Thyroid gland (tissue), 4 donors: ENCODE measurements at regions not wholly inside any gene's neighbourhood (a gene's known extent, or its start where the extent isn't known, plus 50 kb on each side); places are given as distances from the start of the nearest gene placed in this dataset.
A peak's percentile ranks its signal among the peaks of the same experiment; 100 is the strongest.
"Not testable (repeated sequence)": the region's sequence is repeated elsewhere in the genome, so short reads cannot be mapped to it uniquely, and the experiment has no call there.

ENCODE experiments used
- DNase-seq, 2 donors: peaks; one replicate each; pipeline ENCODE4 v3.0.0-alpha.2; 2019
- H3K27ac ChIP-seq, 3 donors: fragments of 200-600 bp; sonication (generic); 1 replicate in 2 of 3; 2 replicates in 1 of 3; pipeline ENCODE4 v1.5.1; 2016 to 2019; ENCODE audit warnings: mild to moderate bottlenecking in 1 of 3, moderate library complexity in 1 of 3
- H3K27me3 ChIP-seq: fragments of 200-600 bp; sonication (generic); one replicate; pipeline ENCODE4 v1.5.1; 2019
- H3K36me3 ChIP-seq, 2 donors: fragments of 200-600 bp; sonication (generic); one replicate each; pipeline ENCODE4 v1.5.1; 2016 to 2019
- H3K4me1 ChIP-seq, 2 donors: fragments of 200-600 bp; sonication (generic); one replicate each; pipeline ENCODE4 v1.5.1; 2017 to 2019
- H3K4me3 ChIP-seq, 3 donors: fragments of 200-600 bp; sonication (generic); replicated peaks in 1 of 3; 1 replicate in 2 of 3; 2 replicates in 1 of 3; pipeline ENCODE4 v1.5.1; 2016; ENCODE audit warnings: mild to moderate bottlenecking in 1 of 3
- H3K9me3 ChIP-seq: fragments of 200-600 bp; sonication (generic); one replicate; pipeline ENCODE4 v1.5.1; 2017
- CTCF ChIP-seq, 6 experiments: fragments of 200-600 bp in 3 of 6; fragments of 450-650 bp in 3 of 6; sonication (generic) in 3 of 6; IDR thresholded peaks; one replicate each; pipeline ENCODE4 v1.5.1; 2016 to 2019; ENCODE audit warnings: antibody characterized with exemption in 6 of 6, mild to moderate bottlenecking in 2 of 6, inconsistent platforms in 1 of 6, moderate library complexity in 1 of 6
- POLR2A ChIP-seq, 2 donors: fragments of 450-650 bp; IDR thresholded peaks; one replicate each; pipeline ENCODE4 v1.6.1; 2017; ENCODE audit warnings: antibody characterized with exemption in 2 of 2, mild to moderate bottlenecking in 2 of 2, moderate library complexity in 1 of 2
- WGBS, 2 donors: methylation state at CpG; one replicate each; pipeline ENCODE4 v1.1.5; 2017; 5-methylcytosine and 5-hydroxymethylcytosine counted together
- intact Hi-C: fragments of 100-400 bp; cut with DNase I; formaldehyde crosslinking; loops from one replicate; pipeline ENCODE4 v1.15.1; 2023

GRCh38 chr14:44732144-44732543 is 225.1 kb upstream of the FSCB start:
- no peak overlapping the region for H3K4me3 ChIP-seq
- H3K27ac ChIP-seq = no peak overlapping the region
- TF ChIP-seq POLR2A (IDR thresholded peaks at IDR 0.05) = no peak
- TF ChIP-seq CTCF (IDR thresholded peaks at IDR 0.05) = no peak
- intact Hi-C loops = no loop called here
- H3K27me3 ChIP-seq = no peaks in the 10 kb centered on the region
- H3K9me3 ChIP-seq = no peaks in the 10 kb centered on the region
- no peak for DNase-seq
- H3K36me3 ChIP-seq = no peaks in the 10 kb centered on the region
- peaks cover 0 to 6% of the 10 kb centered on the region in 2 donors for H3K4me1 ChIP-seq

DNA sequence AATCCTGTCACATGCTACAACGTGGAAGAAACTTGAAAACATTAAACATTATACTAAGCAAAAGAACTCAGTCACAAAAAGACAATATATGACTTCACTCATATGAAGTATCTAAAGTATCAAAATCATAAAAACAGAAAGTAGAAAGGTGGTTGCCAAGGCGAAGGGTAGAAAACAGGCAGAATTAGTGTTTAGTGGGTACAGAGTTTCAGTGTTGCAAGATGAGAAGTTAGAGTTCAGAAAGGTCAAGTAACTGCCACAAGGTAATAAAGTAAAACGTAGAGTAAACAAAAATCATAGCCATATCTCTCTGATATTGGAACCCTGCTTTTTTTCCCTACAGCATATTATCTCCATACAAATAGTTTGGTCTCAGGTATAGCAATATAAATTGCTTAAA is 223.8 kb upstream of the FSCB start:
- WGBS, 2 donors = 86 to 88% methylated on average over 3 of the region's 3 CpGs
- Histone ChIP-seq H3K27ac (no peak overlapping the region), H3K27me3 (no peaks in the 10 kb centered on the region), H3K36me3 (no peaks in the 10 kb centered on the region), H3K9me3 (no peaks in the 10 kb centered on the region), H3K4me3 (no peak overlapping the region), H3K4me1 (peaks cover 0 to 6% of the 10 kb centered on the region in 2 donors)
- TF ChIP-seq CTCF (IDR thresholded peaks at IDR 0.05) (no peak), POLR2A (IDR thresholded peaks at IDR 0.05) (no peak)
- intact Hi-C loops = no loop called here
- DNase-seq = no peak

DNA sequence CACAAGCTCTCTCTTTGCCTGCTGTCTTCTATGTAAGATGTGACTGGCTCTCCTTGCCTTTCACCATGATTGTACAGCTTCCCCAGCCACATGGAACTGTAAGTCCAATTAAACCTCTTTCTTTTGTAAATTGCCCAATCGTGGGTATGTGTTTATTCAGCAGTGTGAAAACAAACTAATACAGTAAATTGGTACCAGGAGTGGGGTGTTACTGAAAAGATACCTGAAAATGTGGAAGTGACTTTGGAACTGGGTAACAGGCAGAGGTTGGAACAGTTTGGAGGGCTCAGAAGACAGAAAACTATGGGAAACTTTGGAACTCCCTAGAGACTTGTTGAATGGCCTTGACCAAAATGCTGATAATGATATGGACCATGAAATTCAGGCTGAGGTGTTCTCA is 214.3 kb upstream of the FSCB start:
- DNase-seq, H3K27ac ChIP-seq, intact Hi-C loops, H3K9me3 ChIP-seq, H3K36me3 ChIP-seq, H3K4me1 ChIP-seq, H3K4me3 ChIP-seq, H3K27me3 ChIP-seq: not testable (repeated sequence)
- WGBS, 2 donors = 48 to 77% methylated on average over 1 of the region's 1 CpG

- Histone ChIP-seq H3K4me3 (no peak overlapping the region), H3K9me3 (no peaks in the 10 kb centered on the region), H3K27ac (no peak overlapping the region), H3K4me1 (no peaks in the 10 kb centered on the region), H3K36me3 (no peaks in the 10 kb centered on the region), H3K27me3 (no peaks in the 10 kb centered on the region)
- intact Hi-C loops = no loop called here
- no peak for DNase-seq
- TF ChIP-seq CTCF (IDR thresholded peaks at IDR 0.05) (no peak), POLR2A (IDR thresholded peaks at IDR 0.05) (no peak)
- 94 to 97% methylated on average over 2 of the region's 2 CpGs for WGBS, 2 donors
Measured at GRCh38 chr14:44720707-44721106, 213.6 kb upstream of the FSCB start.

DNA sequence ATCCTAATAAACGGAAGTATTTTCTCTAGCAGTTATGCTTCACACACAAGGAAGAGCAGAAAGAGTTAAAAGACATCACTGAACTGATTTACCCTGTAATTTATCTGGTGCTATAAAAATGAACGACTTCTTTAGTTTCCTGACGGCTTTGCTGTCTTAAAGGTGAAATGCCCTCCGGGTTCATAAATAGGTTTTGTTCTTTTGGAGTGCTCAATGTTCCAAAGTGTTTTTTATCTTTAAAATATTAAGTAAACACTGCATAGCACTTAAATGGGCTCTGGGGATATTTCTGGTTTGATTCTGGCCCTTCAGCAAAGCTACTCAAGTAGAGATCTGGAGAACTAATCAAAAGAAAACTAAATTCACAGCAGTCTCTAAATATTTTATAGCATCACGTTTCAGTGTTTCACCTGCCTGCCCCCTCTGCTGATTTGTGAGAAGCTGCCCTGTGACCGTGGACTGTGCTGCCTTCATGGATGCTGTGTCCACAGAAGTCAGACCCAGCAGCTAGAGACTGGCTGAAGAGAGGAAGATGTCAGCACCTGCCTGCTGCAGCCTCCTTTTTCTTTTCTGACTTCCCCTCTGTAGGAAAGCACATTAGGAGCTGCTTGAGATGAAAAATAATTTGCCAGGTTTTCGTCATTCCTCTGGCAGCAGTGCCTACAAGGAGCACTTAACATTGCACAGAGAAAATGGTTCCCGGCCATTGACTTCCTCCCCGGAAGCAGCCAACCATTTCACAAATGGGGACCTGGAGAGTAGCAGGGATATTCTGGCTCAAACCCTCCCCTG is 205.1 kb upstream of the FSCB start:
- H3K4me1 ChIP-seq = peaks cover 9 to 18% of the 10 kb centered on the region in 2 donors
- intact Hi-C loops = no loop called here
- H3K4me3 ChIP-seq = no peak overlapping the region
- H3K9me3 ChIP-seq = no peaks in the 10 kb centered on the region
- DNase-seq = peak; percentile 79 to 80
- no peaks in the 10 kb centered on the region for H3K36me3 ChIP-seq
- 17 to 31% methylated on average over 9 of the region's 9 CpGs for WGBS, 2 donors
- TF ChIP-seq CTCF (IDR thresholded peaks at IDR 0.05) (no peak), POLR2A (IDR thresholded peaks at IDR 0.05) (peak in 1 of 2 donors; percentile 40)
- peak overlapping the region; percentile 81 to 86 (median 83) for H3K27ac ChIP-seq
- H3K27me3 ChIP-seq = no peaks in the 10 kb centered on the region
